ENCODE measurements at regions not wholly inside any gene's neighbourhood (a gene's known extent, or its start where the extent isn't known, plus 50 kb on each side); places are given as distances from the start of the nearest gene placed in this dataset.
A peak's percentile ranks its signal among the peaks of the same experiment; 100 is the strongest.

- no peak for DNase-seq
Measured at GRCh38 chr14:54177641-54178621, 218.9 kb upstream of the CDKN3 start.

GRCh38 chr14:54182419-54183045, 214.3 kb upstream of the CDKN3 start:
- no peak for DNase-seq

DNA sequence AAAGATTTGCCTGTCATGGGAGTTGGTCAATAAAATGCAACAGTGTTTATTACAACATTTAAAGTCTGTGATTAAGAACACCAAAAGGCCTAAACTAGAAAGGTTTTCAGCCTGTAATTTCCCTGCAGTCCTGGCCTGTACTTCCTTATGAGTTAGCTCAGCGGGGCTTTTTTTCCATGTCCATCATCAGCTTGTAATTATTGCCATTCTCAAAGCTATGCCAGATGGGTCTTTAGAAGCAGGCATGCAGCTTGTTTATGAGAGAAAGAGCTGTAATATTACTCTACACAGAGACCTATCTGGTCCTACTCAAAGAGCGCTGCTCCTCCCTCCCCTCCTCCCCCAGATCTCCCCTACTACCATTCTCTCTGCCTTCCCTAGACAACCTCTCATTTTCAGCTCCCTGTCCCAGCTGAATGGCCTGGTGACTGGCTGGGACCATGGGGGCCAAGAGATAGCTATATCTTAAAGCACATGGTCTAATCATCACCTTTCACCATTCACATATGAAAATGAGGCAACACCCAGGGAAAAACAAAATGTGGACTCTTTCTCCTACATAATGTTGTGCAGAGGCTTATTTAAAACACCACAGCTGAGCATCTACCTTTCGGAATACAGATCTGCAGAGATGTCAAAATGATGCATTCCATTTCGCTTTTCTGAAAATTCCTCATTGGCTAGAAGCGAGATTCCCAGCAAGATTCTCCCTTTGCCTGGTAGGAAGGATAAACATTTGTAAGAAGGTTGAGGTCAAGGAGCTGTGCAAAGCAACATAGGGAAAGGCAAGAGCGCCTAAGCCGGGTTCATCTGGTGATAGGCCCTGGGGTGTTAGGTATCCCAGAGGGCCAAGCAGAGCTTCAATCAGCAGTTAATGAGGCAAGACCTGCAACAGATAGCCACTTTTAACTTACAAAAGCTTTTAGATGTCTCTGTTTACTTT, 209.7 kb upstream of the CDKN3 start:
- DNase-seq = no peak

DNA sequence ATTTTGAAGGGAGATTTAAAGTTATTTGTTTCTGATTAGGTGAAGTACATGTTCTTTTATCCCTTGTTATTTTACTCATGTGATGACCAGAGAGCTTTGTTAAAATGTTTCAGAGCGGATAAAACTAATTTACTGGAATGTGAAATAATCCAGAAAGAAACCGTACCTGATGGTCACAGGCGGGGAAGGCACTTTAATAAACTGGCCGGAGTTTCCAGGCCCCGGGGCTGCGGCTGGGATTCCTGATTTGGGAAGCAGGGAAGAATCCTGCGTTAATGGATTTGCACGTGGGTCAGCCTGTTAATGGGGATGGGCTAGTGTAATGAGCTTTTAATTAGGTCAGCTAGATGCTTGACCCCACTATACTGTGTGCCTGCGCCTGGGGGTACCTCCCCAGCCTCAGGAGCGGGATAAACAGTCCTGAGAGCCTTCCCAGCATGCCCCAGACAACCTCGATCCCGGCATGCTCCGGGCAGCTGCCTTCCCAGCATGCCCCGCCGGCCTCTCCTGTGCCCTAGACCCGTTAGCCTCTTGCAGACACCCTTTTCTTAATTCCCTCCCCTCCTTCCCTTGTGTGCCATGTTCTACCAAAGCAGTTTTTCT, 208.6 kb upstream of the CDKN3 start:
- DNase-seq = no peak

DNA sequence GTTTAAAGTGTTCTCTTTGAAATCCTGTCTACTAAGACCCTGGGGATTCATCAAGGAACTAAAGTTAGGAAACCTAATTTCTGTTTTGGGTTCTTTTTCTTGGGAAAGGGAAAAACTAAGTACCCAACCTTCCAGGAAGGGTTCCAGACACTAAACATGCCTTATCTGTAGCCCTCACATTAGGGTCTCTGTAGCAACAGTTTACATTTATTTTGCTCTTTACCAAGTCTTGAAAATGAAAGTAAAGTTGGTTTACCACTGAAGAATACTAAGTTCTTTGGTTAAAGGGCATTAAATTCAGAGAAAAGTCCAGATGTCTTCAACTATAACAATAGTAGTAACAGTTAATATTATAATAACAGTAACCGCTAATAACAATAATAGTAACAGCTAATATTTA, 207.5 kb upstream of the CDKN3 start:
- DNase-seq = no peak

- DNase-seq = peak; percentile 3
Measured at GRCh38 chr14:54189748-54190354, 207.0 kb upstream of the CDKN3 start.

GRCh38 chr14:54191846-54192245, 205.0 kb upstream of the CDKN3 start:
- no peak for DNase-seq

DNA sequence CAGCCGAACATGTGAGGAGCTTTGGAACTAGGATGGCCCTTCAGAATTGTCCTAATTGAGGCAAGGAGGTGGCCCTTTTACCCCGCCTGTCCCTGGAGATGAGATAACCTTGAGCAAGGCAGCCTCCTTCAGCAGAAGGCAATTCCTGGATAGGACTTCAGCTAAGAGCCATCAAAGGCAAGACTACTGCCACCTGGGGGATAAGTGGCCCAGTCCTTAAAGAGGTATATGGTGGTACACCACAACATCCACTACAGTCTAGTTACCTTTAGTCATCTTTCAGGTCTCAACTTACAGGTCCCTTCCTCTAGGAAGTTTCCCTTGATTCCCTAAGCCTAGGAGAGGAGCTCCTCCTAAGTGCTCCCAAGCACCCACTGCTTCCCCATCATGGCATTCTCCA, 204.2 kb upstream of the CDKN3 start:
- DNase-seq = no peak

GRCh38 chr14:54193871-54194270, 202.9 kb upstream of the CDKN3 start:
- DNase-seq = no peak

- DNase-seq = no peak
Measured at GRCh38 chr14:54194501-54194900, 202.3 kb upstream of the CDKN3 start.

DNA sequence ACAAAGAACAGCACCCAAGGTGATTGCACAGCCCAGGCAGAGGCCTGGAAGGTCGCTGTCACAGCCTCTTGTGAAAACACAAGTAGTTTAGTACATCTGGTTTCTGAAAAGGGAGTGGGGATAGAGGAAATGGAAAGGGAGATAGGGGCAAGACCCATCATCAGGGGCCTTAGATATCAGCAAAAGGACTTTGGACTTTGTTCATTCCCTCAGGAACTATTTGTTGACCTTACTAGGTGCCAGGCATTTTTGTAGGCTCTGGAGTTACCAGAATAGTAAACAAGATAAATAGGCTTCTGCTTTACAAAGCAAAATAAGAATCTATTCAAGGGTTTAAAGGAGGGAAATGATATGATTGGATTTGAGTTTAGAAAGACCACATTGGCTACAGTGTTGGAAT, 199.4 kb upstream of the CDKN3 start:
- no peak for DNase-seq

GRCh38 chr14:54200726-54201125, 196.1 kb upstream of the CDKN3 start:
- no peak for DNase-seq

DNA sequence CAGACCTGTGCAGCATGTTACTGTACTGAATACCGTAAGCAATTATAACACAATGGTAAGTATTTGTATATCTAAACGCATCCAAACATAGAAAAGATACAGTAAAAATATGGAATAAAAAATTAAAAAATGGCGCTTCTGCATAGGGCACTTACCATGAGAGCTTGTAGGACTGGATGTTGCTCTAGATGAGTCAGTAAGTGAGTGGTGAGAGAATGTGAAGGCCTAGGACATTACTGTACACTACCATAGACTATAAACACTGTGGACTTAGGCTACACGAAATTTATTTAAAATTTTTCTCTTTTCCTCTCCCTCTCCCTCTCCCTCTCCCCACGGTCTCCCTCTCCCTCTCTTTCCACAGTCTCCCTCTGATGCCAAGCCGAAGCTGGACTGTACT, 194.5 kb upstream of the CDKN3 start:
- no peak for DNase-seq

DNA sequence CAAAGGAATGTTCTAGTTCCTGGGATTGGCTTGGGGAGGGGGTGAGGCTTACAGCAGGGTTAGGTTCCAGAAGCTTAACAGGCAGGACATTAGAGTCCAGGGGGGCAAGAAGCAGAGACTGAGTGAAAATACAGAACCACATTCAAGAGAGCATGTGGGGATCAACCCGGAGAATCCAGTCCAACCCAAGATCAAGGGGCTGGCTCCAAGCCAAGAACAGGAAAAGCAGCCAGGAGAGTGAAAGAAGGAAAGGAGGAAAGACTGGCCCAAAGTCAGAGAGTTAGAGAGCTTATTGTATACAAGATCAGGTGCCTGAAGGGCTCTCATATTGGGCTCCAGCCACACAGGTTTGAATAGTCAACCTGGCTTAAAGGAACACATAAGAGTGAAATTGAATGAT, 190.3 kb upstream of the CDKN3 start:
- DNase-seq = no peak

GRCh38 chr14:54207075-54207474, 189.7 kb upstream of the CDKN3 start:
- no peak for DNase-seq

DNA sequence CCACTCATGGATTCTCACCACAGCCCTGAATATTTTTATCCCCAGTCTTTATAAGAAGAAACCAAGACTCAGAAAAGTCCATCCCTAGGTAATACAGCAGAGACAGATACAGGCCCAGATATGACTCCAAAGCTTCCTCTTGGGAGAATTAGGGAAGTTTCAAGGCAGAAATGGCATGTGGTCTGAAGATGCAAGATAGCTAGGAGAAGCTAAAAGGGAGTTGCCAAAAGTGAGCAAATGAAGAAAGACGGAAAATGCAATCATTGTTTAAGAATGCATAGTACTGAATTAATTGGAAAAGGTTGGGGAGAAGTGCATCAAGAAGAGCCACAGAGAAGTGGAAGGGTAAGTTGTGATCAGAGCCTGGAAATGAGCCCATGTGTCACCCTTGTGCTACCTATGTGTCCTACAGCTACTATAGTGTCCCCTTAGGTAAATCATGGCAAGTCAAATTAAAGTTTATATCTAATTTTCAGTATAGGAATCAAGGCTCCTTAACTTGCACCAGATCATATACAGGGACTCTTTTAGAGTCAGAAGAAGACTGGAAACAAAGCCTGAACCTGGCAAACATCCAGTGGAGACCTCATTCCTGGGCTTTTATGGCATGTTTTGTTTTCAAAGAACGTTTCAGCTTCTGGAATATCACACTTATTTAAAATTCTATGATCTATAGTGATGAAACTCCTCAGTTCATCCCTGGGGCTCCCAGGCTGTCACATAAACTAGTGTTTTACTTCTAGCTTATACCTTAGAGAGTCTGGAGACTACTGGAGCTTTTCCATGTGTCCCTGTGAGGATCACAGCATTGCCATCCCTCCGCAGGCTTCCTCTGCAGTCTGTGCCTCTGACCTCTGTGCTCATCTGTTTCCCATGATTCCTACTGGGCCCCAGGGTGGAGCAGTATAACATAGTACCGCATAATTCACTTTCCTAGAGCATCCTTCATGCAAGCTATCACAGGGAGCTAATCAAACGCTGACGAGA, 189.0 kb upstream of the CDKN3 start:
- DNase-seq = no peak

- no peak for DNase-seq
Measured at GRCh38 chr14:54208751-54209150, 188.1 kb upstream of the CDKN3 start.

DNA sequence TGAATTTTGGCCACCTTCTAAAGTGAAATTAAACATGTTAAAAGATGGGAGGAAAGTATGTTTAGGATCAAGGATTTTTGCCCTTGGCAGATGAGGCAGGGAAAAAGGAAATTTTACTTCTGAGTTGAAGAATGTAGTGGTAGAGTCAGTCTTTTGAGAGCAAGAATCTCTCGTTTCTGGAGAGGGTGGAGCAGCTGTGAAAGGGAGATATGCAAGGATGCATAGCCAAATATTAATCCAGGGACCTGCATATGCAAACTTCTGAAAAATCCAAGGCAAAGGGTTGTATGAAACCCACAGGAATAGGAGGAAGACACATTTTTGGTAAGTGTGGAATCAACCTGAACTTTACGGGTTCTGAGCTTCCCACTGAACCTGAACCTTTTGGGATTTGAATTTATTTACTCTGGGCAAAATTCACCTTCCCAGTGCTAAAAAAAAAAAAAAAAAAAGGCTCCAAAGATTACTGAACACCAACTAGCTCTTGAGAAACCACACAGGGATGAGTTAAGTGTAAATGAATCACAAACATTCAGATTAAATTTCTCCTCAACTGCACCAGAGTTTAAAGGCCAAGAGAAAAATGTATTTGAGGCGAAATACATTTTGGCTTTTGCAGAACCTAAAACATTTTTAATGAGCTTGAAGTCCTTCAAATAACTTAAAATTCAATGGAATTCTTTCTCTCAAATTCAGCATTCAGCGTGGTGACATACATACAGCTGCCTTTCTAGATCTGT, 187.1 kb upstream of the CDKN3 start:
- no peak for DNase-seq

DNA sequence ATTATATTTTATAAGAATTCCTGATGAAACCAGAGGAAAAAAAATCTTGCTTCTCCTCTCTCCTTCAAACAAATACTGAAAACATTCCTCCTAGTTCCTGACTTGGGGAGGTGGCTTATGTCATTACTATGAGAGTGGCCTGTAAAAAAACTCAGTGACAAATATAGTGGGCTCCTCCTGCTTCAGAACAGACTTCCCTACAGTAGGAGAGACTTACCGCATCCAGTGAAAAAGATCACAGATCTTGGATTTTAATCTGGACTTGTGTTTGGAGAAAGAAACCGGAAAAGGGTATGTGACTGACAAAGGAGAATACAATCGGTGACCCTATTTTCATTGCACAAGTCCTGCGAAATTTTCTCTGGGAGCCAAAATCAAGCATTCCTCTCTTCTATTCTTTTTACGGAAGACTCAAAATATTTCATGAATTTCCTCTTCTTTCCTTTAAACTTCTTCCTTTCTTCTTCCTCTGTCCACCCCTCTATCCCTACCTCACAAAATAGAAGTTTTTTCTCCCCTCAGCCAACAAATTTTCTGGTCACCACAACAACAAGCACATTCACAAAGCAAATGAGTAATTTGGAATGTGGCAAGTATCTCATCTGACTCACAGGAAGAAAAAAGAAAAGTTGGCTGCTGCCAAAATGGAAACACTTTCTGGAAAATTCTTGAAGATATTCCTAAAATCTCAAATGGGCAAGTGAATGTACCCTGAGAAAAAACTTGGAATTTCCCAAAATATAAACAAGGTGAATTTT, 185.1 kb upstream of the CDKN3 start:
- no peak for DNase-seq

GRCh38 chr14:54213536-54213935, 183.3 kb upstream of the CDKN3 start:
- no peak for DNase-seq
